ENCODE measurements at regions not wholly inside any gene's neighbourhood (a gene's known extent, or its start where the extent isn't known, plus 50 kb on each side); places are given as distances from the start of the nearest gene placed in this dataset.

DNA sequence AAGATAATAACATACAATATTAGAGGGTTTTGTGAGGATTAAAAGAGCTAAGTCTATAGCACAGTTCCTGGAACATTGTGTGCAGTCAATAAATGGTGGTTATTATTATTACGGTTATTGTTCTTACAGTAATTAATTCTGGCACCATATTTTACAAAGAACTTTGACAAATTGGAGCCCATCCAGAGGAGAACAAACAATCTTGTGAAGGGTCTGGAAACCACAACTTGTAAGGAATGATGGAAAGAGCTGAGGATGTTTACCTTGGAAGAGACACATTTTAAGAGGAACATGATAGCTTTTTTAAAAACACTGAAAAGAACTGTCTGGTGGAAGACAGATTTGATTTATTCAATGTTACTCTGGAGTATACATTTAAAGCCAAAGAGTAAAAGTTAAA lies 150.5 kb upstream of the KRR1 start:
- TF ChIP-seq TAF1 (IDR thresholded peaks at IDR 0.05; ENCODE audit: borderline replicate concordance, insufficient read depth, low read length) = 0 out of 2 replicates have a peak, but pooled peaks have one; percentile 19
- no peak for TF ChIP-seq POLR2AphosphoS5 (IDR thresholded peaks at IDR 0.05; ENCODE audit: low read depth, low read length)
- no peak for TF ChIP-seq SIN3A (IDR thresholded peaks at IDR 0.05; ENCODE audit: borderline replicate concordance, insufficient read depth, low read length)

Data from PFSK-1 (cell line).